Liver (tissue), 7 donors: ENCODE measurements at regions not wholly inside any gene's neighbourhood (a gene's known extent, or its start where the extent isn't known, plus 50 kb on each side); places are given as distances from the start of the nearest gene placed in this dataset.

Experiments used
- DNase-seq: peaks from one replicate; pipeline ENCODE4 v3.0.0-alpha.2; 2017; ENCODE audit warnings: low spot score
- H3K27ac ChIP-seq, 2 donors: one replicate each; pipeline ENCODE4 v1.7.0; 2013; ENCODE audit warnings: inconsistent platforms in 2 of 2, low read length in 2 of 2, control low read depth in 1 of 2, low read depth in 1 of 2, mild to moderate bottlenecking in 1 of 2
- H3K27me3 ChIP-seq, 4 donors: one replicate each; pipeline versions ENCODE4 v1.6.1 to v1.7.0; 2013; ENCODE audit warnings: low read length in 3 of 4, inconsistent platforms in 1 of 4, mild to moderate bottlenecking in 1 of 4, moderate library complexity in 1 of 4; ENCODE audit not compliant: control insufficient read depth in 4 of 4, insufficient read depth in 4 of 4
- H3K36me3 ChIP-seq, 4 donors: one replicate each; pipeline versions ENCODE4 v1.6.1 to v1.7.0; 2013; ENCODE audit warnings: low read length in 3 of 4, mild to moderate bottlenecking in 3 of 4, low read depth in 1 of 4, moderate library complexity in 1 of 4; ENCODE audit not compliant: control insufficient read depth in 4 of 4, insufficient read depth in 3 of 4
- H3K4me1 ChIP-seq, 4 donors: one replicate each; pipeline versions ENCODE4 v1.6.1 to v1.7.0; 2013; ENCODE audit warnings: low read length in 3 of 4, mild to moderate bottlenecking in 3 of 4, moderate library complexity in 1 of 4; ENCODE audit not compliant: control insufficient read depth in 4 of 4, insufficient read depth in 4 of 4
- H3K4me3 ChIP-seq, 3 donors: one replicate each; pipeline versions ENCODE4 v1.6.1 to v1.7.0; 2013; ENCODE audit warnings: low read length in 3 of 3, control low read depth in 1 of 3, low read depth in 1 of 3, mild to moderate bottlenecking in 1 of 3
- H3K9ac ChIP-seq, 2 donors: one replicate each; pipeline ENCODE4 v1.7.0; 2013; ENCODE audit warnings: low read length in 2 of 2, mild to moderate bottlenecking in 2 of 2, moderate library complexity in 2 of 2, control low read depth in 1 of 2, low read depth in 1 of 2
- H3K9me3 ChIP-seq, 4 donors: one replicate each; pipeline versions ENCODE4 v1.6.1 to v1.7.0; 2013; ENCODE audit warnings: low read length in 3 of 4; ENCODE audit not compliant: control insufficient read depth in 4 of 4
- EGR1 ChIP-seq, 2 donors: IDR thresholded peaks; 2 replicates each; pipeline ENCODE4 v1.6.1; 2016 to 2018; ENCODE audit warnings: antibody characterized with exemption in 2 of 2, low read depth in 2 of 2
- FOXA1 ChIP-seq: IDR thresholded peaks from 2 replicates; pipeline ENCODE4 v1.6.1; 2016; ENCODE audit warnings: antibody characterized with exemption
- GABPA ChIP-seq, 2 donors: IDR thresholded peaks in 1 of 2; conservative IDR thresholded peaks in 1 of 2; 2 replicates each; pipeline ENCODE4 v1.6.1; 2016; ENCODE audit warnings: antibody characterized with exemption in 2 of 2, mild to moderate bottlenecking in 1 of 2, moderate library complexity in 1 of 2
- HNF4A ChIP-seq, 2 donors: conservative IDR thresholded peaks; 2 replicates each; pipeline ENCODE4 v1.6.1; 2016; ENCODE audit warnings: antibody characterized with exemption in 2 of 2, mild to moderate bottlenecking in 2 of 2
- HNF4G ChIP-seq: IDR thresholded peaks from 2 replicates; pipeline ENCODE4 v1.6.1; 2016; ENCODE audit warnings: antibody characterized with exemption
- JUND ChIP-seq, 2 donors: IDR thresholded peaks; 2 replicates each; pipeline ENCODE4 v1.6.1; 2016; ENCODE audit warnings: antibody characterized with exemption in 2 of 2
- NR2F2 ChIP-seq: IDR thresholded peaks from 2 replicates; pipeline ENCODE4 v1.6.1; 2016; ENCODE audit warnings: antibody characterized with exemption
- RAD21 ChIP-seq, 2 donors: IDR thresholded peaks; 2 replicates each; pipeline ENCODE4 v1.6.1; 2016; ENCODE audit warnings: antibody characterized with exemption in 2 of 2, mild to moderate bottlenecking in 2 of 2
- RXRA ChIP-seq, 2 donors: IDR thresholded peaks; 2 replicates each; pipeline ENCODE4 v1.6.1; 2017 to 2018; ENCODE audit warnings: antibody characterized with exemption in 2 of 2, mild to moderate bottlenecking in 1 of 2
- SP1 ChIP-seq: IDR thresholded peaks from 2 replicates; pipeline ENCODE4 v1.6.1; 2018; ENCODE audit warnings: antibody characterized with exemption, mild to moderate bottlenecking
- TAF1 ChIP-seq: conservative IDR thresholded peaks from 2 replicates; pipeline ENCODE4 v1.6.1; 2016; ENCODE audit warnings: antibody characterized with exemption, mild to moderate bottlenecking
- YY1 ChIP-seq: IDR thresholded peaks from 2 replicates; pipeline ENCODE4 v1.6.1; 2016; ENCODE audit warnings: antibody characterized with exemption, mild to moderate bottlenecking
- WGBS: extraction: QIAGEN DNeasy Blood & Tissue Kit; methylation state at CpG from one replicate; pipeline ENCODE4 v1.1.7; 2013; 5-methylcytosine and 5-hydroxymethylcytosine counted together
- TF ChIP-seq, protein P1 (sequence below): IDR thresholded peaks from 2 replicates; pipeline ENCODE4 v1.6.1; 2016; ENCODE audit warnings: antibody characterized with exemption, mild to moderate bottlenecking
- TF ChIP-seq, protein P2 (sequence below): IDR thresholded peaks from 2 replicates; pipeline ENCODE4 v1.6.1; 2016; ENCODE audit warnings: antibody characterized with exemption
- TF ChIP-seq, protein P3 (sequence below): IDR thresholded peaks from 2 replicates; pipeline ENCODE4 v1.6.1; 2016; ENCODE audit warnings: antibody characterized with exemption
- TF ChIP-seq, protein P4 (sequence below): IDR thresholded peaks from 2 replicates; pipeline ENCODE4 v1.6.1; 2016; ENCODE audit warnings: antibody characterized with exemption
- donor health status: healthy.
- donor health status: healthy.
- donor health status: healthy.
- donor health status: healthy.

DNA sequence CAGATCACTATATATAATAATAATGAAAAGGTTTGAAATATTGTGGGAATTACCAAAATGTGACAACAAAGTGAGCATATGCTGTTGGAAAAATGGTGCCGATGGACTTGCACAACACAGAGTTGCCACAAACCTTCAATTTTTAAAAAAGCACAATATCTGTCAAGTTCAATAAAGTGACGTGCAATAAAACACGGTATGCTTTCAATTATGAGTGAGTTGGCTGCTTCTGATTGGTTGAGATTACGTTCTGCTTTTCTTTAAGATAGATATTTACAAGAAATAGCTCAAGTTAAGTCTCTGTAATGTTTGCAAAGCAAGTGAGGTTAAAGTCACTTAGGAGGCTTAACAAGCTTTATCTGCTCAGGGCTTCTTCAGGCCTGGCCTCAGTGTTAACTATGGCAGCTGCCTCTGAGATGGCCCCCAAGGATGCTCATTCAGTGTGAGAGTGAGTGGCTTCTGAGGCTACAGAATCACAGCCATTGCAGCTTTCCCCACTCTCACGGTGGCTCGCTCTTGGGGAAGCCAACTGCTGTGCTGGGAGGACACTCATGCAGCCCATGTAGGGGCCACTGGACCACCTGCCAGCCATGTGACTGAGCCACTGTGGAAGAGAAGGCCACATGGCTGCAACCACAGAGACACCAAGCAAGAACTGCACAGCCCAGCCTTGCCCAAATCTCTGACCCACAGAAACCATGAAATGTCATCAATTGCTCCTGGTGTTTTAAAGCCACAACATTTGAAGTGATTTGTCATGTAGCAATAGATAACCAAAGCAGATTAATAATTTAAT, 78.3 kb upstream of the TMEM72 start:
- H3K9me3 ChIP-seq = no peaks in the 10 kb centered on the region
- WGBS = 89% methylated on average over 6 of the region's 6 CpGs
- H3K9ac ChIP-seq = no peak overlapping the region
- peaks cover 0 to under 1% (median 0%) of the 10 kb centered on the region in 4 donors for H3K27me3 ChIP-seq
- TF ChIP-seq FOXA1 = no peak
- TF ChIP-seq, protein P1, sequence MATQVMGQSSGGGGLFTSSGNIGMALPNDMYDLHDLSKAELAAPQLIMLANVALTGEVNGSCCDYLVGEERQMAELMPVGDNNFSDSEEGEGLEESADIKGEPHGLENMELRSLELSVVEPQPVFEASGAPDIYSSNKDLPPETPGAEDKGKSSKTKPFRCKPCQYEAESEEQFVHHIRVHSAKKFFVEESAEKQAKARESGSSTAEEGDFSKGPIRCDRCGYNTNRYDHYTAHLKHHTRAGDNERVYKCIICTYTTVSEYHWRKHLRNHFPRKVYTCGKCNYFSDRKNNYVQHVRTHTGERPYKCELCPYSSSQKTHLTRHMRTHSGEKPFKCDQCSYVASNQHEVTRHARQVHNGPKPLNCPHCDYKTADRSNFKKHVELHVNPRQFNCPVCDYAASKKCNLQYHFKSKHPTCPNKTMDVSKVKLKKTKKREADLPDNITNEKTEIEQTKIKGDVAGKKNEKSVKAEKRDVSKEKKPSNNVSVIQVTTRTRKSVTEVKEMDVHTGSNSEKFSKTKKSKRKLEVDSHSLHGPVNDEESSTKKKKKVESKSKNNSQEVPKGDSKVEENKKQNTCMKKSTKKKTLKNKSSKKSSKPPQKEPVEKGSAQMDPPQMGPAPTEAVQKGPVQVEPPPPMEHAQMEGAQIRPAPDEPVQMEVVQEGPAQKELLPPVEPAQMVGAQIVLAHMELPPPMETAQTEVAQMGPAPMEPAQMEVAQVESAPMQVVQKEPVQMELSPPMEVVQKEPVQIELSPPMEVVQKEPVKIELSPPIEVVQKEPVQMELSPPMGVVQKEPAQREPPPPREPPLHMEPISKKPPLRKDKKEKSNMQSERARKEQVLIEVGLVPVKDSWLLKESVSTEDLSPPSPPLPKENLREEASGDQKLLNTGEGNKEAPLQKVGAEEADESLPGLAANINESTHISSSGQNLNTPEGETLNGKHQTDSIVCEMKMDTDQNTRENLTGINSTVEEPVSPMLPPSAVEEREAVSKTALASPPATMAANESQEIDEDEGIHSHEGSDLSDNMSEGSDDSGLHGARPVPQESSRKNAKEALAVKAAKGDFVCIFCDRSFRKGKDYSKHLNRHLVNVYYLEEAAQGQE = no peak
- no peak for TF ChIP-seq GABPA (IDR thresholded peaks at IDR 0.05 in 1 of 2, conservative IDR thresholded peaks at IDR 0.05 in 1 of 2)
- TF ChIP-seq, protein P2, sequence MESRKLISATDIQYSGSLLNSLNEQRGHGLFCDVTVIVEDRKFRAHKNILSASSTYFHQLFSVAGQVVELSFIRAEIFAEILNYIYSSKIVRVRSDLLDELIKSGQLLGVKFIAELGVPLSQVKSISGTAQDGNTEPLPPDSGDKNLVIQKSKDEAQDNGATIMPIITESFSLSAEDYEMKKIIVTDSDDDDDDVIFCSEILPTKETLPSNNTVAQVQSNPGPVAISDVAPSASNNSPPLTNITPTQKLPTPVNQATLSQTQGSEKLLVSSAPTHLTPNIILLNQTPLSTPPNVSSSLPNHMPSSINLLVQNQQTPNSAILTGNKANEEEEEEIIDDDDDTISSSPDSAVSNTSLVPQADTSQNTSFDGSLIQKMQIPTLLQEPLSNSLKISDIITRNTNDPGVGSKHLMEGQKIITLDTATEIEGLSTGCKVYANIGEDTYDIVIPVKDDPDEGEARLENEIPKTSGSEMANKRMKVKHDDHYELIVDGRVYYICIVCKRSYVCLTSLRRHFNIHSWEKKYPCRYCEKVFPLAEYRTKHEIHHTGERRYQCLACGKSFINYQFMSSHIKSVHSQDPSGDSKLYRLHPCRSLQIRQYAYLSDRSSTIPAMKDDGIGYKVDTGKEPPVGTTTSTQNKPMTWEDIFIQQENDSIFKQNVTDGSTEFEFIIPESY = no peak
- no peak for TF ChIP-seq EGR1 (IDR thresholded peaks at IDR 0.05; ENCODE audit: low read depth in 2 of 2)
- no peak for TF ChIP-seq SP1
- no peak for TF ChIP-seq RAD21 (IDR thresholded peaks at IDR 0.05)
- TF ChIP-seq, protein P3, sequence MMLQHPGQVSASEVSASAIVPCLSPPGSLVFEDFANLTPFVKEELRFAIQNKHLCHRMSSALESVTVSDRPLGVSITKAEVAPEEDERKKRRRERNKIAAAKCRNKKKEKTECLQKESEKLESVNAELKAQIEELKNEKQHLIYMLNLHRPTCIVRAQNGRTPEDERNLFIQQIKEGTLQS = no peak
- no peak overlapping the region for H3K4me3 ChIP-seq
- no peak overlapping the region for H3K27ac ChIP-seq
- DNase-seq = no peak
- H3K4me1 ChIP-seq = no peaks in the 10 kb centered on the region
- no peaks in the 10 kb centered on the region for H3K36me3 ChIP-seq

DNA sequence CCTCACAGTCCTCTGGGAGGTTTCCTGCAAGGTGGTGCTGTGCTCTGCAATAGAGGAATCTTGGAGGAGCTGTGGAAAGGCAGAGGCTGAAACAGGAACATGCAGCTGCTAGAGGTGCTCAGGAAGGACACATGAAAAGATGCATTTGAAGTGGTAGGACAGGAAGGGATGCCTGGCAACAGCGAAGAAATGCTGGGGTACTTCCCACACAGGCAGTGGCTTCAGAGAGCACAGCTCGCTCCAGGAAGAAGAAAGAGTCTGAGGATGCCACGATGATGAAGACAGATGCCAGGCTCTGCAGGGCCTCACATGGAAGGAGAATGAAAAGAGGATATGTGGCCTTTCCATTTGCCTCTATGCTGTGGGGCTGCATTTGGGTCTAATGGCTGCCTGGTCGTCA, 77.0 kb upstream of the TMEM72 start:
- no peak overlapping the region for H3K4me3 ChIP-seq
- no peak for TF ChIP-seq JUND (IDR thresholded peaks at IDR 0.05)
- no peak for TF ChIP-seq YY1
- 84% methylated on average over 4 of the region's 4 CpGs for WGBS

DNA sequence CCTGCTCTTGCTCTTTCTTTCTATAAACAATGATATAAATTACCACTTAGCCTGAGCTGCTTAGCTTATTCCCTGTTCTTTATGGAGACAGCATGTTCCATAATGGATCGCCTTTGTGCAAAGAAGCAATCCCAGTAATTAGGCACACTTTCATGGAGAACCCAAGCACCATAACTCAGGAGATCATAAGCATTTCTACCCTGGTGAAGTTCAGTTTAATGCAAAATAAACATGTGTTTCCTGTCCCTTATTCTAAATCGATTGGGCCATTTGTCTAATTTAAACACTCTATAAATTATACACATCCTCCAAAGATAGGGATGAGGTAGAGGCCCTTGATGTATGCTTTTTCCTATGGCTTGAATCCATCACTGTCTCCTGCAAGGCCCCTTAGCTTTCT, 75.8 kb upstream of the TMEM72 start:
- no peaks in the 10 kb centered on the region for H3K9me3 ChIP-seq
- H3K4me3 ChIP-seq = no peak overlapping the region
- H3K27ac ChIP-seq = no peak overlapping the region
- H3K4me1 ChIP-seq = no peaks in the 10 kb centered on the region
- no peaks in the 10 kb centered on the region for H3K36me3 ChIP-seq
- H3K27me3 ChIP-seq = no peaks in the 10 kb centered on the region
- WGBS = 78% methylated on average over 2 of the region's 2 CpGs
- no peak overlapping the region for H3K9ac ChIP-seq
- TF ChIP-seq RAD21 (IDR thresholded peaks at IDR 0.05) = no peak
- no peak for TF ChIP-seq TAF1
- TF ChIP-seq NR2F2 = no peak
- TF ChIP-seq HNF4G = no peak
- TF ChIP-seq, protein P1 = no peak
- no peak for TF ChIP-seq JUND (IDR thresholded peaks at IDR 0.05)
- no peak for TF ChIP-seq EGR1 (IDR thresholded peaks at IDR 0.05; ENCODE audit: low read depth in 2 of 2)
- TF ChIP-seq SP1 = no peak
- TF ChIP-seq GABPA (IDR thresholded peaks at IDR 0.05 in 1 of 2, conservative IDR thresholded peaks at IDR 0.05 in 1 of 2) = no peak
- TF ChIP-seq HNF4A (conservative IDR thresholded peaks at IDR 0.05) = no peak
- TF ChIP-seq RXRA (IDR thresholded peaks at IDR 0.05) = no peak
- TF ChIP-seq, protein P4, sequence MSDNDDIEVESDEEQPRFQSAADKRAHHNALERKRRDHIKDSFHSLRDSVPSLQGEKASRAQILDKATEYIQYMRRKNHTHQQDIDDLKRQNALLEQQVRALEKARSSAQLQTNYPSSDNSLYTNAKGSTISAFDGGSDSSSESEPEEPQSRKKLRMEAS = no peak
- TF ChIP-seq, protein P3 = no peak
- no peak for DNase-seq

More for the DNA sequence above, 77.0 kb upstream of the TMEM72 start:
- Histone ChIP-seq H3K9me3 (no peaks in the 10 kb centered on the region), H3K4me1 (no peaks in the 10 kb centered on the region), H3K9ac (no peak overlapping the region), H3K27me3 (no peaks in the 10 kb centered on the region), H3K36me3 (no peaks in the 10 kb centered on the region), H3K27ac (no peak overlapping the region)
- DNase-seq = no peak
